MM.1S (cell line): ENCODE measurements at regions not wholly inside any gene's neighbourhood (a gene's known extent, or its start where the extent isn't known, plus 50 kb on each side); places are given as distances from the start of the nearest gene placed in this dataset.

Experiments used
- EZH2 ChIP-seq: fragments of 300-600 bp; sonication (generic); optimal IDR thresholded peaks from 2 replicates; pipeline ENCODE3; 2017; ENCODE audit warnings: low read depth, mild to moderate bottlenecking, antibody characterized with exemption, low read length, mixed read lengths
- TF ChIP-seq, protein P1 (sequence below): fragments of 300-600 bp; sonication (generic); IDR thresholded peaks from 2 replicates; pipeline ENCODE4 v1.5.1; 2016; ENCODE audit warnings: antibody characterized with exemption, low read length, mixed read lengths

DNA sequence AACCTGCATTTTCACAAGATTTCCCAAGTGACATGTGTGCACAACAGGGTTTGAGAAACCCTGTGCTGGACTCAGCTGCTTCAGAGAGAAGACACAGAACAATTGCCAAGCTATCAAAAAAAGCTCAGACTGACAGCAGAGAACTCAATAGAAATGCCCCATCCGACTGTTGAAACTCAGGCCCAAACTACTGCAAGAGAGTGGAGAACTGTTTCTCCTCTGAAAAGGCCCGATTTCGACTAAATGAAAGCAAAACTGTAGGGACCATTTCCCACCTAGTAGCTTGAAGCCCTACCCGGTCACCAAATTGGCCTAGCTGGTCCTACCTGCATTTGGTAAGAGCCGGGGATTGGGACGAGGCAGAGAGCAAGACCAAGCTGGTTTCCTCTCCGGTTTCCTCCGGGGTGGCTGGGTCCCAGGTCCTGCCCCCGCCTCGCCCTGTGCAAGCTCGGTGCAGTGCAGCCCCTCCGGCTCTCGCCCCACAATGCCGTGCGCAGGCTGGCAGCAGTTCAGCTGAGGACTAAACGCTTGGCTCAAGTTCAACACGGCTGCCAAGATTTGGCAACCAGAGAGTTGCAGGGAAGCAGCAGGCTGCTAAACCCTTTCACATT lies 1180.6 kb downstream of the VRK1 start:
- TF ChIP-seq, protein P1, sequence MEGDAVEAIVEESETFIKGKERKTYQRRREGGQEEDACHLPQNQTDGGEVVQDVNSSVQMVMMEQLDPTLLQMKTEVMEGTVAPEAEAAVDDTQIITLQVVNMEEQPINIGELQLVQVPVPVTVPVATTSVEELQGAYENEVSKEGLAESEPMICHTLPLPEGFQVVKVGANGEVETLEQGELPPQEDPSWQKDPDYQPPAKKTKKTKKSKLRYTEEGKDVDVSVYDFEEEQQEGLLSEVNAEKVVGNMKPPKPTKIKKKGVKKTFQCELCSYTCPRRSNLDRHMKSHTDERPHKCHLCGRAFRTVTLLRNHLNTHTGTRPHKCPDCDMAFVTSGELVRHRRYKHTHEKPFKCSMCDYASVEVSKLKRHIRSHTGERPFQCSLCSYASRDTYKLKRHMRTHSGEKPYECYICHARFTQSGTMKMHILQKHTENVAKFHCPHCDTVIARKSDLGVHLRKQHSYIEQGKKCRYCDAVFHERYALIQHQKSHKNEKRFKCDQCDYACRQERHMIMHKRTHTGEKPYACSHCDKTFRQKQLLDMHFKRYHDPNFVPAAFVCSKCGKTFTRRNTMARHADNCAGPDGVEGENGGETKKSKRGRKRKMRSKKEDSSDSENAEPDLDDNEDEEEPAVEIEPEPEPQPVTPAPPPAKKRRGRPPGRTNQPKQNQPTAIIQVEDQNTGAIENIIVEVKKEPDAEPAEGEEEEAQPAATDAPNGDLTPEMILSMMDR: no peak
- TF ChIP-seq EZH2: no peak
